Kidney capillary endothelial cell (primary cell): ENCODE measurements at regions not wholly inside any gene's neighbourhood (a gene's known extent, or its start where the extent isn't known, plus 50 kb on each side); places are given as distances from the start of the nearest gene placed in this dataset.

ENCODE experiments used
- DNase-seq: peaks from one replicate; pipeline ENCODE4 v3.0.0-alpha.2; 2018; ENCODE audit warnings: low spot score

- no peak for DNase-seq
Observed at GRCh38 chr3:124542214-124542869, 187.9 kb upstream of the UMPS start.

GRCh38 chr3:124545891-124546290 is 184.4 kb upstream of the UMPS start:
- DNase-seq, result no peak

DNA sequence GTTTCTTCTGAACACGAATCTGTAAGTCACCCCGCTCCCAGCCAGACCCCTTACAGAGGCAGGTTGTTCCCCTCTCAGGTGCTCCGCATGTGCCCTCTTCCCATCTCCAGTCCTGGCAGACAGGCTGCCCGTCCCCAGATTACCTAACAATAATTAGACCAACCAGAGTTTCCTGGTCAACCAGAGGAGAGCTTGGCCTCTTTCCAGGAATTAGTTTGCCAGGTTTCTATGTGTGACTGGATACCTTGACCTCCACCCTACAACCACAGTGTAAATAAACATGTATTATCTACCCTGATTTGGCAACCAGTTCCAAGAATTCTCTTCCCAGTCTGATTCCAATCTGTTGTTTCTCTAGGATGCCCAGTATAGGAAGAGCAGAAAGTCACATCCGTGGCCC is 178.0 kb upstream of the UMPS start:
- DNase-seq, result no peak

DNA sequence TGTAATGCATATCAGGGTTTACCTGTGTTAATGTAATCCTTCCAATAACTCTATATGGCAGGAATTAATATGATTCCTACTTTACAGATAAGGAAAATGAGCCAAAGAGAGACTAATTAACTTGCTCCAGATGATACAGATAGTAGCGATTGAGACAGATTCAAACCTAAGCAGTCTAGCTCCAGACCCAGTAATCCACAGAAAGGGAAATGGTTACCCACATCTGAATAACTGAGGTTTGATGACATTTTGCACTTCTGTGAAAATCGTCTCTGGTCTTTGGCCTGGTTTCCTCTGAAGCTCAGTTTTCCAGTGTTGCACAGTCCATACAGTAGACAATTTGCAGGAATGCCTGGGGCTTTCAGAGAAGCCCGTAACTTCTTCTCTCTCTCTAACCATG is 177.1 kb upstream of the UMPS start:
- no peak for DNase-seq

- no peak for DNase-seq
Observed at GRCh38 chr3:124556636-124557035, 173.6 kb upstream of the UMPS start.

DNA sequence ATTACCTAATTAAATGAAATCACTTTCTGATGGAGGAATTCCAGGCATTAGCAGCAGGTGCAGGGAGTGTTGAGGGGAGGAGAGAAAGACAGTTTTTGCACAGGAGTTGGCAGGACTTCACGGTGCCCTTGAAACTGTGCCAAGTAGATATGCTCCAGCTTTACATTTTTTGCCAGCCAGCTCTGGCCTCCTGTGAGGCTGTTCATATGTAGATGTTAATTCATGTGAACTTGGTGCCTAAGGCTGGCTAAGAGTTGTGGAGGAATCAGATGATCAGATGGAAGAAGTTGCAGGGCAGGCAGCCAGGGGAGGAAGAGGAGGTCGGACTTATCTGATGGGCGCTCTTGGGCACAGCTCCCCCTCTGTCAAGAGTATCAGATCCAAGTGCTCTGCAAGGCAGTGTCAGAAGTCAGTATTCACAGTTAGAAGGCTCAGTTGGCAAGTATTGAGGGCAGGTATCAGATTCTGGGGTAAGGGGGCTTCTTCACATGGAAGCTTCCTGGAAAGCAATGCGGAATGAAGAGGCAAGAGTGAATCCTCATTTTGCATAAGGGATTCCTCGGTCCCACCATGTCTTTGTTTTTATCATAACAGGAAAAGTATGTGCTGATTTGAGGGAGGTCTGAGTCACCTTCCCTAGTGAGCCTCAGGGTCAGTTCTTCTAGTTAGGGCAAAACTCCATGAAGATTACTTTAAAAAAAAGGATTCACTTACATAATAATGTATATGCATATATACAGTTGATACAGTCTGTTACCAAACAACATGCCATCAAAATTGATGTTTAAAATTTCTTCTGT is 172.6 kb upstream of the UMPS start:
- DNase-seq, result peak; percentile 34

- DNase-seq, result peak; percentile 69
Observed at GRCh38 chr3:124558991-124559845, 171.0 kb upstream of the UMPS start.

DNA sequence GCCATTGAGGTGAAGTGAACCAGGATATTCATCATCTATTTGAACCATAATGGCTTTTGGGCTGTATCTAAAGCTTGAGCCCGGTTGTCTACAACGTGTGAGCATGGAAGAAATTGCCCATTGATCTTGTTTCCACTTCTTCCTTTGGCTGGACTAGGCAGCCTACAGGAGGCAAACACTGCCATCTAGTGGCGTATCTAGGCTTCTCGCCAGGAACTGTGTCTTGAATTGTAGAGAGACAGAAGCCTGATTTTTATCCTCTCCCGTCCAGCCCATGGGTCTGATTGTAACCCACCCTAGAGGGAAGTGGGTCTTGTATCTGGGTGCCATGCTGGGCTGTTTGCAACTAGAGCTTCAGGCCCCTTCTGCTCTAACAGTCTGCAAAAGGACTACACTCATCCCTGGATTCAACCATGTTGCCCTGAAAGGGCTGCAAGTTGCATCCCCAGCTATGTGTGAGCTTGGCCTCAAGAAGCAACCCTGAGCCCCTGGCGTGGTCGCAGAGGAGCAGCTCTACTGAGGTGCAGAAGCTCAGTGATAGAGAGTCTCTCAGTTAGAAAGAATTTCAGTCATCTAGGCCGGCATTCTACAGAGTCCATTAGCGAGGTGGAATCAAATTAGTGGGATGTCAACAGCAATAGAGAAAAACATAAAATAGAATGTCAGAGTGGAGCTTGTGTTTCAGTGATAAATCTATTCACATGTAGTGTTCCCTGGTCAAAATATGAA is 170.2 kb upstream of the UMPS start:
- peak; percentile 83 for DNase-seq

- DNase-seq, result no peak
Observed at GRCh38 chr3:124560666-124561215, 169.5 kb upstream of the UMPS start.

- DNase-seq, result no peak
Observed at GRCh38 chr3:124562769-124563168, 167.5 kb upstream of the UMPS start.

- DNase-seq, result no peak
Observed at GRCh38 chr3:124563376-124563775, 166.9 kb upstream of the UMPS start.

DNA sequence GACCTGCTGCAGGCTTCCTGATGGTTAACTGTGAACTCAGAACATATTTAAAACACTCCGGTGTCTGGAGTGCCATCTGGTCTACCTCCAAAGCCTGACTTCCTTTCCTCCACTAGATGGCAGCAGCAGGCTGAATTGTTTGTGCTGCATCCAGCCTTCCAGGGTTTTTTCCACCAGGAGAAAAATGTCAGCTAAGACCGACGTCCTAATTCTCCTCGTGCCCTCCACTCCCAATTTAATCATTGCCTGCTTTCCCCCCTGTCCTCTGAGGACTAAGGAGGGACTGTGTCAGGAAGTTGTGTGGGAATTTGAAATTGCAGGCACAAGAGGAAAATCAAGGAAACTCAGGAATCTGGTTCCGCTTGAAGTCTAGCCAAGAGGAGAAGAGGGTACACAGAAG is 165.2 kb upstream of the UMPS start:
- DNase-seq, result peak; percentile 79

GRCh38 chr3:124565551-124565950 is 164.7 kb upstream of the UMPS start:
- DNase-seq, result no peak

DNA sequence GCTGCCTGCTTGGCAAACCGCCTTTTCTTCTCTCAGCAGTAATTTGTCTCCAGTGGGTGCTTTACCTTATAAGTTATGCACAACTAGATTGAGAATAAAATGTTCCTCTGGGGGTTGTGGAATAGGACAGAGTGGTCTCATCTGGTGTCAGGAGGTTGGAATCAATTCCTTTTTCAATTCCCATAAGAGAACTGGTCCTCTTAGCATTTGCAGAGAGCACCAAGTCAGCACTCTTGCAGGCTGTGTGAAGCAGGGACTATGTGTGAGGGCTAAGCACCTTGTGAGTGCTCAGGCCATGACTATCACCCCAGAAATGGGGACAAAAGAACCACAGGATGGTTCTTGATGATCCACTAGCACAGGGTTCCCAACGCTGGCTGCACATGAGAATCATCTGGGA is 163.6 kb upstream of the UMPS start:
- no peak for DNase-seq

- no peak for DNase-seq
Observed at GRCh38 chr3:124567179-124567578, 163.1 kb upstream of the UMPS start.

DNA sequence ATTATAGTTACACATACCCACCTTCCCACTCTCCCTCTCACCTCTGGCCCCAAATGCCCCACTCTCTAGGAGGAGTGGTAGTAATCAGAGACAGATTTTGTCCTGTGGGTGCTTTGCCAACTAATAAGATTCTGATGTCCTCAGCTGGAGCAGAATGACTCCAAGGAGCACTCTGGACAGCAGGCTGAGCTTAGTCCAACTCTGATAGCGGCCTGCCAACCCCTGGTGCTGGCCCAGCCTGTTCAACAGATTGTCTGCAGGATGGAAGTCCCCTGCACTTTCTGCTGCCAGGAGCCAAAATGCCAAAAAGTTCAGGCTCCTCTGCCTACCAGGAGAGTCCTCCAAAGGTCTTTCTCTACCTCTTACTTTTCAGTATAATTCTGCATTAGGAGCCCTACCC is 160.5 kb upstream of the UMPS start:
- no peak for DNase-seq

GRCh38 chr3:124570232-124570631 is 160.0 kb upstream of the UMPS start:
- no peak for DNase-seq

DNA sequence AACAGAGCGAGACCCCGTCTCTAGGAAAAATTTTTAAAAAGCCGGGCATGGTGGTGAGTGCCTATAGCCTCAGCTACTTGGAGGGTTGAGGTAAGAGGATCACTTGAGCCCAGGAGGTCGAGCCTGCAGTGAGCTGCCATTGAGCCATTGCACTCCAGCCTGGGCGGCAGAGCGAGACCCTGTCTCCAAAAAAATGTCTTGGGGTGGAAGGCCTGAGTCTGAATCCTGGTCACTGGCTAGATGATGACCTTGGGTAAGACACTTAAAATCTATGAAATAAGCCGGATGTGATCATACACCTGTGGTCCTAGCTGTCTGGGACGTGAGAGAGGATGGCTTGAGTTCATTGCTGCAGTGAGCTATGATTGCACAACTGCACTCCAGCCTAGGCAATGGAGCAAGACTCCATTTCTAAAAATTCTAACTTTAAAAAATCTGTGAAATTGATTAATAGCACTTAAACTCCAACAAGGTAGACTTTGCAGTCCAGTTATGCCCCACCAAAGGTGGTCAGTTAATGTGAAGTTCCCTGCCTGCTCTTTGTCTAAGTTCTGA is 157.3 kb upstream of the UMPS start:
- no peak for DNase-seq

GRCh38 chr3:124574012-124574411 is 156.2 kb upstream of the UMPS start:
- DNase-seq, result no peak

- no peak for DNase-seq
Observed at GRCh38 chr3:124576565-124577493, 153.4 kb upstream of the UMPS start.
